CD4-positive, alpha-beta T cell (primary cell): ENCODE measurements at regions not wholly inside any gene's neighbourhood (a gene's known extent, or its start where the extent isn't known, plus 50 kb on each side); places are given as distances from the start of the nearest gene placed in this dataset.

ENCODE experiments used
- ATAC-seq: fragments of 200-7000 bp; cut with Tn5 transposase; one replicate; pipeline ENCODE4 v1.10.0; 2022; ENCODE audit warnings: mild to moderate bottlenecking; ENCODE audit not compliant: poor library complexity
- CTCF ChIA-PET: fragments of 350-600 bp; sonication (Branson Sonifier 250); formaldehyde crosslinking; loops from one replicate; lab custom pipeline; 2021; ENCODE audit warnings: antibody characterized with exemption, inconsistent platforms; lab: Charles Lee
- POLR2A ChIA-PET: fragments of 350-600 bp; sonication (Branson Sonifier 250); formaldehyde crosslinking; loops from one replicate; lab custom pipeline; 2021; ENCODE audit warnings: antibody characterized with exemption, inconsistent platforms; lab: Charles Lee
- DNase-seq, 14 experiments: peaks; one replicate each; pipeline ENCODE4 v3.0.0-alpha.2; 2013 to 2020; ENCODE audit warnings: mixed read lengths in 2 of 14
- H3K27ac ChIP-seq, 2 donors: one replicate each; pipeline versions ENCODE4 v1.5.1 to v1.7.0; 2013; ENCODE audit warnings: low read length in 2 of 2, low read depth in 1 of 2, mild to moderate bottlenecking in 1 of 2
- H3K27me3 ChIP-seq, 2 experiments: 1 replicate in 1 of 2; 2 replicates in 1 of 2; pipeline versions ENCODE4 v1.6.1 to v1.7.0; 2013; ENCODE audit warnings: low read length in 2 of 2, control low read depth in 1 of 2, mild to moderate bottlenecking in 1 of 2, moderate library complexity in 1 of 2; ENCODE audit not compliant: insufficient read depth in 2 of 2, control insufficient read depth in 1 of 2
- H3K36me3 ChIP-seq: one replicate; pipeline ENCODE4 v1.6.1; 2013; ENCODE audit warnings: low read length, control low read depth; ENCODE audit not compliant: insufficient read depth
- H3K4me1 ChIP-seq: one replicate; pipeline ENCODE4 v1.6.1; 2013; ENCODE audit warnings: low read length, control low read depth; ENCODE audit not compliant: insufficient read depth
- H3K4me3 ChIP-seq: one replicate; pipeline ENCODE4 v1.5.1; 2013; ENCODE audit warnings: mild to moderate bottlenecking, low read length, moderate library complexity
- H3K9me3 ChIP-seq, 2 experiments: 1 replicate in 1 of 2; 2 replicates in 1 of 2; pipeline versions ENCODE4 v1.6.1 to v1.7.0; 2013; ENCODE audit warnings: low read length in 2 of 2, mild to moderate bottlenecking in 2 of 2, control low read depth in 1 of 2, moderate library complexity in 1 of 2; ENCODE audit not compliant: control insufficient read depth in 1 of 2, insufficient read depth in 1 of 2
- H3K27ac Mint-ChIP-seq: one replicate; pipeline ENCODE4 v1.8.0; 2020; ENCODE audit warnings: mixed read lengths
- H3K27me3 Mint-ChIP-seq: one replicate; pipeline ENCODE4 v1.8.0; 2021; ENCODE audit warnings: mixed read lengths
- H3K36me3 Mint-ChIP-seq: one replicate; pipeline ENCODE4 v1.8.0; 2021; ENCODE audit warnings: low read depth, mixed read lengths
- H3K4me1 Mint-ChIP-seq: one replicate; pipeline ENCODE4 v1.8.0; 2021; ENCODE audit warnings: low read depth, mixed read lengths
- H3K4me3 Mint-ChIP-seq: one replicate; pipeline ENCODE4 v1.8.0; 2020; ENCODE audit warnings: mild to moderate bottlenecking, mixed read lengths
- H3K9me3 Mint-ChIP-seq: one replicate; pipeline ENCODE4 v1.8.0; 2020; ENCODE audit warnings: mixed read lengths
- CTCF ChIP-seq: fragments of 200-600 bp; IDR thresholded peaks from one replicate; pipeline ENCODE4 v1.8.0; 2022; ENCODE audit warnings: antibody characterized with exemption, mild to moderate bottlenecking
- intact Hi-C, 2 experiments: fragments of 100-400 bp; cut with DNase I in 1 of 2; cut with micrococcal nuclease in 1 of 2; formaldehyde crosslinking; loops; one replicate each; pipeline versions ENCODE4 v1.15.1 to v1.9.0; 2023 to 2025; cut with DNase I, micrococcal nuclease

- H3K4me3 Mint-ChIP-seq: no peak overlapping the region
- DNase-seq (no peak), ATAC-seq (no peak)
- TF ChIP-seq CTCF: no peak
- H3K36me3 ChIP-seq: no peaks in the 10 kb centered on the region
- H3K27ac ChIP-seq: no peak overlapping the region
- ChIA-PET CTCF (no interaction called here), POLR2A (no interaction called here)
- H3K27me3 Mint-ChIP-seq: peaks cover 6% of the 10 kb centered on the region
- H3K4me3 ChIP-seq: no peak overlapping the region
- no peaks in the 10 kb centered on the region for H3K4me1 ChIP-seq
- no peaks in the 10 kb centered on the region for H3K9me3 Mint-ChIP-seq
- peaks cover 0 to 13% of the 10 kb centered on the region in 2 experiments for H3K9me3 ChIP-seq
- no peaks in the 10 kb centered on the region for H3K4me1 Mint-ChIP-seq
- intact Hi-C loops: no loop called here
- no peak overlapping the region for H3K27ac Mint-ChIP-seq
- H3K27me3 ChIP-seq: no peaks in the 10 kb centered on the region
- no peaks in the 10 kb centered on the region for H3K36me3 Mint-ChIP-seq
Observed at GRCh38 chr19:28908941-28909340, 304.0 kb downstream of the UQCRFS1 start.

GRCh38 chr19:28907534-28907933, 305.4 kb downstream of the UQCRFS1 start:
- no peak for TF ChIP-seq CTCF
- intact Hi-C loops: no loop called here
- CTCF ChIA-PET: no interaction called here
- H3K9me3 ChIP-seq: peaks cover 0 to 10% of the 10 kb centered on the region in 2 experiments
- no peaks in the 10 kb centered on the region for H3K36me3 Mint-ChIP-seq
- ATAC-seq (no peak), DNase-seq (no peak)
- no peak overlapping the region for H3K27ac ChIP-seq
- H3K9me3 Mint-ChIP-seq: no peaks in the 10 kb centered on the region
- POLR2A ChIA-PET: no interaction called here
- H3K27ac Mint-ChIP-seq: no peak overlapping the region
- no peaks in the 10 kb centered on the region for H3K4me1 ChIP-seq
- H3K4me3 Mint-ChIP-seq: no peak overlapping the region
- no peaks in the 10 kb centered on the region for H3K27me3 ChIP-seq
- H3K36me3 ChIP-seq: no peaks in the 10 kb centered on the region
- no peak overlapping the region for H3K4me3 ChIP-seq
- no peaks in the 10 kb centered on the region for H3K4me1 Mint-ChIP-seq
- peaks cover 6% of the 10 kb centered on the region for H3K27me3 Mint-ChIP-seq

DNA sequence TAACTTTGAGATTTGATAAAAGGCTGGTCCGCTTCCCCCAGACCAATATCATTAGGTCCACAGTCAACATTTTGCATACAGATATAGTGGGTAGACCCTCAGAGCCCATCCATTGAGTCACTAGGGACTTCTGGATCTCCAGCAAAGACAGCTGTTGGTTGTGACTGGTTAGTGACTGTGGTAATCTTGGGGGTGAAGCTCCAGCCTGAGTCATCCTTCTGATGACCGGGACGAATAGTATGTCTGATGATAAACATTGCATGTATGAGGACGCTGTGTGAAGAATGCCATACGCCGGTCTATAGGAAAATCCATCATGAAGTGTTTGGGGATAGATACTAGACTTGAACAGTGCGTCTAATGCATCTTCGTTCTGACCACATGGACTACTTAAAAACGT, 307.0 kb downstream of the UQCRFS1 start:
- Histone ChIP-seq H3K27ac (no peak overlapping the region), H3K27me3 (no peaks in the 10 kb centered on the region), H3K36me3 (no peaks in the 10 kb centered on the region), H3K4me1 (no peaks in the 10 kb centered on the region), H3K9me3 (peaks cover 0 to 5% of the 10 kb centered on the region in 2 experiments), H3K4me3 (no peak overlapping the region)
- Mint-ChIP-seq H3K4me3 (no peak overlapping the region), H3K36me3 (no peaks in the 10 kb centered on the region), H3K9me3 (no peaks in the 10 kb centered on the region), H3K4me1 (no peaks in the 10 kb centered on the region), H3K27me3 (no peaks in the 10 kb centered on the region), H3K27ac (no peak overlapping the region)
- intact Hi-C loops: no loop called here
- DNase-seq: no peak
- CTCF ChIA-PET: no interaction called here
- POLR2A ChIA-PET: no interaction called here
- ATAC-seq: no peak
- TF ChIP-seq CTCF: no peak
